Panc1 (cell line): ENCODE measurements at regions not wholly inside any gene's neighbourhood (a gene's known extent, or its start where the extent isn't known, plus 50 kb on each side); places are given as distances from the start of the nearest gene placed in this dataset.

Experiments
- ATAC-seq: fragments of 200-7000 bp; cut with Tn5 transposase; 2 replicates; pipeline ENCODE4 v1.9.1; 2020; ENCODE audit warnings: mild to moderate bottlenecking, moderate library complexity
- BruUV-seq: library from RNA; stranded (reverse); fragments of 400-500 nt; replicated peaks from 2 replicates; lab custom pipeline; 2021; lab: Mats Ljungman, UMichigan
- CTCF ChIA-PET: fragments of 300-600 bp; sonication (Branson Sonifier 250); formaldehyde crosslinking; loops from one replicate; lab custom pipeline; 2022; ENCODE audit warnings: antibody characterized with exemption; lab: Charles Lee
- POLR2A ChIA-PET: fragments of 300-600 bp; sonication (Branson Sonifier 250); formaldehyde crosslinking; loops from one replicate; lab custom pipeline; 2022; ENCODE audit warnings: antibody characterized with exemption; lab: Charles Lee
- DNase-seq: peaks from one replicate; pipeline ENCODE4 v3.0.0-alpha.2; 2010; ENCODE audit warnings: low read depth, low spot score
- H3K27ac ChIP-seq: 2 replicates; pipeline ENCODE4 v1.5.1; 2011; ENCODE audit warnings: mild to moderate bottlenecking, low read length, inconsistent platforms
- H3K27me3 ChIP-seq: fragments of 200-500 bp; sonication (Bioruptor generic); 2 replicates; pipeline ENCODE4 v1.6.0; 2014; ENCODE audit warnings: low read length, inconsistent platforms; ENCODE audit not compliant: control insufficient read depth, insufficient read depth
- H3K36me3 ChIP-seq: fragments of 200-500 bp; sonication (Bioruptor generic); 2 replicates; pipeline ENCODE4 v1.5.1; 2014; ENCODE audit warnings: inconsistent platforms, mild to moderate bottlenecking, low read length, moderate library complexity; ENCODE audit not compliant: control insufficient read depth, insufficient read depth
- H3K4me1 ChIP-seq: 2 replicates; pipeline ENCODE4 v1.5.1; 2011; ENCODE audit warnings: inconsistent platforms, mild to moderate bottlenecking, low read length, moderate library complexity; ENCODE audit not compliant: control insufficient read depth, insufficient read depth
- H3K4me3 ChIP-seq, 2 experiments: 2 replicates each; pipeline ENCODE4 v1.5.1; 2011 to 2012; ENCODE audit warnings: low read depth in 2 of 2, low read length in 2 of 2, mild to moderate bottlenecking in 2 of 2, inconsistent platforms in 1 of 2, moderate library complexity in 1 of 2
- H3K9me3 ChIP-seq: fragments of 200-500 bp; sonication (Bioruptor generic); 2 replicates; pipeline ENCODE4 v1.5.1; 2014; ENCODE audit warnings: low read depth, mild to moderate bottlenecking, inconsistent platforms, low read length, moderate library complexity; ENCODE audit not compliant: control insufficient read depth, insufficient read depth
- CTCF ChIP-seq: fragments of 450-650 bp; IDR thresholded peaks from 2 replicates; pipeline ENCODE4 v1.5.1; 2017; ENCODE audit warnings: mild to moderate bottlenecking
- POLR2AphosphoS5 ChIP-seq: IDR thresholded peaks from 2 replicates; pipeline ENCODE4 v1.6.1; 2012; ENCODE audit warnings: mild to moderate bottlenecking, low read depth, low read length, moderate library complexity
- REST ChIP-seq, 2 experiments: IDR thresholded peaks; 2 replicates each; pipeline ENCODE4 v1.6.1; 2011 to 2012; ENCODE audit warnings: low read depth in 2 of 2, control low read depth in 1 of 2, low read length in 1 of 2, mild to moderate bottlenecking in 1 of 2, moderate library complexity in 1 of 2; ENCODE audit not compliant: insufficient read depth in 1 of 2
- SIN3A ChIP-seq: IDR thresholded peaks from 2 replicates; pipeline ENCODE4 v1.6.1; 2012; ENCODE audit warnings: low read depth, mild to moderate bottlenecking, low read length, moderate library complexity, borderline replicate concordance; ENCODE audit not compliant: insufficient read depth
- TCF7L2 ChIP-seq: IDR thresholded peaks from 2 replicates; pipeline ENCODE4 v1.6.1; 2011; ENCODE audit warnings: mild to moderate bottlenecking, low read depth, low read length, inconsistent platforms
- in situ Hi-C: cut with HindIII; loops from 2 replicates; pipeline ENCODE4 v1.10.0; 2016; ENCODE audit warnings: low sequenced_read_pairs, low pct_unique_long_range_greater_than_20kb
- intact Hi-C: fragments of 100-400 bp; cut with micrococcal nuclease; formaldehyde crosslinking; loops from one replicate; pipeline ENCODE4 v1.10.0; 2022; ENCODE audit not compliant: unreplicated experiment

DNA sequence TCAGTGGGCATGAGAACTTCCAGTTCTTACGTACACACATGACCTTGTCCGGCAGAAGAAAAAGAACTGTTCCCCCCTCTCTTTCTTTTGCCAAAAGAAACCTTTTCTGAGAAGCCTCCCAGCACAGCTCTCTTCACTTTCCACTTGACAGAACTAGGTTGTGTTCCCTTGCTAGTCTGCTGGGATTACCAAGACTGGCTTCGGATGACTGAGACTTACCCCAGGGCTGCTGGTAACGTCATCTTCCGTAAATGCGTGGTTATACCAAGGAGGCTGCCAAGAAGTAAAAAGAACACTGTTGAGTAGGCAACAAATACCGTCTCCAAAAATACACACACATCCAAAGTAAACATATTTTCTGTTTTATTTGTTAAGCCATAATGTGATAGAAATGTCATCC is 908.2 kb downstream of the EFNB2 start:
- CTCF ChIA-PET: no interaction called here
- in situ Hi-C loops: no loop called here
- no TSS peak for BruUV-seq

GRCh38 chr13:105625691-105626090 is 909.8 kb downstream of the EFNB2 start:
- ATAC-seq (no peak), DNase-seq (no peak)
- intact Hi-C loops: no loop called here
- ChIA-PET POLR2A (no interaction called here), CTCF (no interaction called here)
- Histone ChIP-seq H3K27ac (no peak overlapping the region), H3K9me3 (no peaks in the 10 kb centered on the region), H3K4me1 (no peaks in the 10 kb centered on the region), H3K36me3 (no peaks in the 10 kb centered on the region), H3K4me3 (no peak overlapping the region), H3K27me3 (no peaks in the 10 kb centered on the region)
- TF ChIP-seq TCF7L2: no peak
- TF ChIP-seq SIN3A: no peak
- TF ChIP-seq POLR2AphosphoS5: no peak
- TF ChIP-seq REST (IDR thresholded peaks at IDR 0.05; ENCODE audit: insufficient read depth in 1 of 2, low read depth in 2 of 2, low read length in 1 of 2): no peak
- no peak for TF ChIP-seq CTCF
- in situ Hi-C loops: no loop called here
- no TSS peak for BruUV-seq

More for the DNA sequence above, 908.2 kb downstream of the EFNB2 start:
- TF ChIP-seq POLR2AphosphoS5 (no peak), REST (IDR thresholded peaks at IDR 0.05; ENCODE audit: insufficient read depth in 1 of 2, low read depth in 2 of 2, low read length in 1 of 2) (no peak), TCF7L2 (no peak), CTCF (no peak), SIN3A (no peak)
- no peaks in the 10 kb centered on the region for H3K4me1 ChIP-seq
- POLR2A ChIA-PET: no interaction called here
- intact Hi-C loops: no loop called here
- no peaks in the 10 kb centered on the region for H3K9me3 ChIP-seq
- ATAC-seq (no peak), DNase-seq (no peak)
- no peaks in the 10 kb centered on the region for H3K27me3 ChIP-seq
- H3K4me3 ChIP-seq: no peak overlapping the region
- H3K36me3 ChIP-seq: no peaks in the 10 kb centered on the region
- H3K27ac ChIP-seq: no peak overlapping the region
